OCI-LY3 (cell line): ENCODE measurements at regions not wholly inside any gene's neighbourhood (a gene's known extent, or its start where the extent isn't known, plus 50 kb on each side); places are given as distances from the start of the nearest gene placed in this dataset.

ENCODE experiments used
- H2AFZ ChIP-seq: fragments of 200-600, 300-600 bp; shearing (Covaris generic); 2 replicates; pipeline ENCODE4 v1.6.0; 2014; ENCODE audit warnings: antibody characterized with exemption, low read depth, low read length
- H3K27ac ChIP-seq: fragments of 200-600, 300-600 bp; sonication (generic); 2 replicates; pipeline ENCODE4 v1.5.1; 2014; ENCODE audit warnings: mild to moderate bottlenecking, low read length, moderate library complexity, mixed read lengths
- H3K27me3 ChIP-seq: fragments of 200-600, 300-600 bp; sonication (generic); 2 replicates; pipeline ENCODE4 v1.6.1; 2014; ENCODE audit warnings: low read depth, low read length, mixed read lengths
- H3K36me3 ChIP-seq: fragments of 200-600, 300-600 bp; sonication (generic); replicated peaks from 2 replicates; pipeline ENCODE3; 2014; ENCODE audit warnings: low read depth, low read length, mixed read lengths
- H3K4me1 ChIP-seq: fragments of 300-600, 200-600 bp; sonication (generic); 2 replicates; pipeline ENCODE4 v1.6.1; 2014; ENCODE audit warnings: low read length, mixed read lengths
- H3K4me2 ChIP-seq: fragments of 200-600, 300-600 bp; sonication (generic); 2 replicates; pipeline ENCODE4 v1.6.1; 2014; ENCODE audit warnings: low read length, mixed read lengths
- H3K4me3 ChIP-seq: fragments of 300-600, 200-600 bp; sonication (generic); 2 replicates; pipeline ENCODE4 v1.5.1; 2014; ENCODE audit warnings: antibody characterized with exemption, mild to moderate bottlenecking, low read length, moderate library complexity
- H3K79me2 ChIP-seq: fragments of 300-600, 200-600 bp; shearing (Covaris generic); 2 replicates; pipeline ENCODE4 v1.6.1; 2014; ENCODE audit warnings: mild to moderate bottlenecking, low read length, mixed read lengths
- H3K9ac ChIP-seq: fragments of 300-600, 200-600 bp; shearing (Covaris generic); 2 replicates; pipeline ENCODE4 v1.6.0; 2014; ENCODE audit warnings: mild to moderate bottlenecking, low read length, moderate library complexity
- H3K9me3 ChIP-seq: fragments of 200-600, 300-600 bp; shearing (Covaris generic); 2 replicates; pipeline ENCODE4 v1.6.1; 2014; ENCODE audit warnings: low read length, mixed read lengths; ENCODE audit not compliant: insufficient read depth
- H4K20me1 ChIP-seq: fragments of 200-600, 300-600 bp; sonication (generic); 2 replicates; pipeline ENCODE4 v1.6.1; 2016; ENCODE audit warnings: low read length, mixed read lengths; ENCODE audit not compliant: insufficient read depth
- CTCF ChIP-seq: fragments of 200-600, 300-600 bp; sonication (generic); IDR thresholded peaks from 2 replicates; pipeline ENCODE4 v1.5.1; 2014; ENCODE audit warnings: antibody characterized with exemption, low read length, low read depth
- EZH2phosphoT487 ChIP-seq: fragments of 200-600 bp; shearing (Covaris generic); IDR thresholded peaks from 2 replicates; pipeline ENCODE4 v1.6.1; 2018; ENCODE audit warnings: antibody characterized with exemption, mixed run types, low read depth

- no peaks in the 10 kb centered on the region for H3K79me2 ChIP-seq
- no peak for TF ChIP-seq EZH2phosphoT487
- no peak for TF ChIP-seq CTCF
- no peaks in the 10 kb centered on the region for H3K9me3 ChIP-seq
- H3K36me3 ChIP-seq = no peaks in the 10 kb centered on the region
- peaks cover 17% of the 10 kb centered on the region for H3K27me3 ChIP-seq
- no peak overlapping the region for H3K9ac ChIP-seq
- H2AFZ ChIP-seq = no peak overlapping the region
- H4K20me1 ChIP-seq = no peaks in the 10 kb centered on the region
- no peak overlapping the region for H3K4me3 ChIP-seq
- peaks cover 5% of the 10 kb centered on the region; the same call in 1 of the 2 replicates for H3K4me1 ChIP-seq
- H3K4me2 ChIP-seq = no peak overlapping the region
- H3K27ac ChIP-seq = no peak overlapping the region
These were observed 91.6 kb downstream of the MRPL14 start for GRCh38 chr6:44035621-44036020.

GRCh38 chr6:44034931-44035345 is 92.3 kb downstream of the MRPL14 start:
- Histone ChIP-seq H3K27me3 (peaks cover 22% of the 10 kb centered on the region), H3K4me1 (peaks cover 5% of the 10 kb centered on the region; the same call in 1 of the 2 replicates), H3K4me3 (no peak overlapping the region), H3K4me2 (no peak overlapping the region), H2AFZ (no peak overlapping the region), H3K79me2 (no peaks in the 10 kb centered on the region), H3K27ac (no peak overlapping the region), H3K9me3 (no peaks in the 10 kb centered on the region), H3K9ac (no peak overlapping the region), H3K36me3 (no peaks in the 10 kb centered on the region), H4K20me1 (no peaks in the 10 kb centered on the region)
- TF ChIP-seq EZH2phosphoT487 (no peak), CTCF (no peak)

DNA sequence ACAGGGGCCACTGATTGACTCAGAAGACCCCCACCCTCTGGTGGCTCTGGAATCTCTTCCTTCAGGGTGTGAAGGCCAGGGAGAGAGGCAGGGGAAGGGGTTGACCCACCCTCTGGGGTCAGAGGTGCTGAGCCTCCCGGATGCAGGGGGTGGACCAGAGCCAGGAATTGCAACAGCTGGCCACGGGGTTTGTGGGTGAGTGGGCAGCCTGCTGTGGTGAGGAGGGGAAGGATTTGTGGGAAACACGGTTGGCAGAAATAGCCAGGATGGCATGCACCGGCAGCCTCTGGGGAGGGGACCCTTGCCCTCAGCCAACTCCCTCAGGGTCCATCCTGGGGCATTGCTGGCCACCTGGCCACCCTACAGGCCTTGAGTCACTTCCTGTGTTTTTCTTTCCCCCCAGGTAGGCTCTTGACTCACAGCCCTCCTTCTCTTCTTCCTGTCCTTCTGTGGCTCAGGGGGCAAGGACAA is 92.8 kb downstream of the MRPL14 start:
- Histone ChIP-seq H3K27ac (no peak overlapping the region), H3K9ac (no peak overlapping the region), H4K20me1 (no peaks in the 10 kb centered on the region), H3K79me2 (no peaks in the 10 kb centered on the region), H3K4me2 (no peak overlapping the region), H3K27me3 (peaks cover 27% of the 10 kb centered on the region), H2AFZ (no peak overlapping the region), H3K9me3 (no peaks in the 10 kb centered on the region), H3K36me3 (no peaks in the 10 kb centered on the region), H3K4me3 (no peak overlapping the region), H3K4me1 (peaks cover 5% of the 10 kb centered on the region; the same call in 1 of the 2 replicates)
- TF ChIP-seq EZH2phosphoT487 (no peak), CTCF (no peak)

DNA sequence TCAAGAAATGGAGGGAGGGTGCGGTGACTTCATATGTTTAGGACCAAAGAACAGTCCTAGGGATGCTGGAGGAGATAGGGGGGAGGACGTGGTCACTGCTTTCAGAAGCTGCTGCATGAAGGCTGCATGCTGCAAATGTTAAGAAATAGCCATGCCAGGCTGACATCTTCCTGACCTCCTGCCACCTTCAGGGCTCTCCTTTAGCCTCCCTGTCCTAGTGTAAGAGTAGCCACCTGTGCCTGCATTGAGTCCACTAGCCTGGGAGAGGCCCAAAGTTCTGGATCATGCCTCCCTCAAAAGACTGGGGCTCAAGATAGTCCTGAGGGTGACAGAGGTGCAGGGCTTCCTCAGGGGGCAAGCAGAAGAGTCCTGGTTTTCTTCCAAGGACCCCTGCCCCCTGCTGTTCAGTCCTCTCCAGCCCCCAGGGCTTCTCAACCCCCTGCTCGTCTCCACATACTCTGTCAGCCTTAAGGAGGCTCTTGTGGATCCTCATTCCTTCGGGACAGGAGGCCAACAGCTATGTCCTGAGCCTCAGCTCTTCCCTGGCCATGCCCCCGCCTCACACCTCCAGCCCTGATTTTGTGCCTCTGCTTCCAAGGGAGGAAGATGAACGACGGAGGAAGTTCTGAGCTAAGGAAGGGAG is 96.3 kb downstream of the MRPL14 start:
- Histone ChIP-seq H2AFZ (no peak overlapping the region), H3K79me2 (no peaks in the 10 kb centered on the region), H3K27me3 (peaks cover 36% of the 10 kb centered on the region), H3K4me1 (peaks cover 5% of the 10 kb centered on the region; the same call in 1 of the 2 replicates), H3K36me3 (no peaks in the 10 kb centered on the region), H3K4me2 (no peak overlapping the region), H3K27ac (no peak overlapping the region), H3K4me3 (no peak overlapping the region), H3K9ac (no peak overlapping the region), H3K9me3 (no peaks in the 10 kb centered on the region), H4K20me1 (no peaks in the 10 kb centered on the region)
- TF ChIP-seq EZH2phosphoT487 (no peak), CTCF (no peak)
